HL-60 (cell line): ENCODE measurements at regions not wholly inside any gene's neighbourhood (a gene's known extent, or its start where the extent isn't known, plus 50 kb on each side); places are given as distances from the start of the nearest gene placed in this dataset.
"Not testable (repeated sequence)": the region's sequence is repeated elsewhere in the genome, so short reads cannot be mapped to it uniquely, and the experiment has no call there.

ENCODE experiments used
- DNase-seq, 2 experiments: peaks; one replicate each; pipeline ENCODE4 v3.0.0-alpha.2; 2010 to 2020; ENCODE audit warnings: low read depth in 1 of 2, low spot score in 1 of 2
- H3K27ac ChIP-seq: fragments of 250-450 bp; sonication (Bioruptor Pico); replicated peaks from 2 replicates; pipeline ENCODE4 v1.5.1; 2020; ENCODE audit warnings: mild to moderate bottlenecking, moderate library complexity
- H3K27me3 ChIP-seq: fragments of 250-450 bp; sonication (Bioruptor Pico); 2 replicates; pipeline ENCODE4 v1.5.1; 2021; ENCODE audit warnings: mild to moderate bottlenecking, moderate library complexity; ENCODE audit not compliant: insufficient read depth, poor library complexity, severe bottlenecking
- H3K4me3 ChIP-seq: replicated peaks from 2 replicates; pipeline ENCODE4 v1.5.1; 2011; ENCODE audit warnings: mild to moderate bottlenecking, control low read depth, low read length; ENCODE audit not compliant: insufficient read depth
- GABPA ChIP-seq: IDR thresholded peaks from 2 replicates; pipeline ENCODE4 v1.6.1; 2012; ENCODE audit warnings: low read depth
- POLR2AphosphoS5 ChIP-seq: IDR thresholded peaks from 2 replicates; pipeline ENCODE4 v1.6.1; 2012; ENCODE audit warnings: low read depth
- SPI1 ChIP-seq: IDR thresholded peaks from 2 replicates; pipeline ENCODE4 v1.6.1; 2012; ENCODE audit warnings: low read depth, mild to moderate bottlenecking, borderline replicate concordance
- TF ChIP-seq, protein P1 (sequence below): IDR thresholded peaks from one replicate; pipeline ENCODE4 v1.5.1; 2011; ENCODE audit warnings: low read length, control low read depth, inconsistent platforms; ENCODE audit not compliant: insufficient read depth
- TF ChIP-seq, protein P2 (sequence below): IDR thresholded peaks from 2 replicates; pipeline ENCODE4 v1.6.1; 2012; ENCODE audit warnings: low read depth; ENCODE audit not compliant: insufficient replicate concordance

DNA sequence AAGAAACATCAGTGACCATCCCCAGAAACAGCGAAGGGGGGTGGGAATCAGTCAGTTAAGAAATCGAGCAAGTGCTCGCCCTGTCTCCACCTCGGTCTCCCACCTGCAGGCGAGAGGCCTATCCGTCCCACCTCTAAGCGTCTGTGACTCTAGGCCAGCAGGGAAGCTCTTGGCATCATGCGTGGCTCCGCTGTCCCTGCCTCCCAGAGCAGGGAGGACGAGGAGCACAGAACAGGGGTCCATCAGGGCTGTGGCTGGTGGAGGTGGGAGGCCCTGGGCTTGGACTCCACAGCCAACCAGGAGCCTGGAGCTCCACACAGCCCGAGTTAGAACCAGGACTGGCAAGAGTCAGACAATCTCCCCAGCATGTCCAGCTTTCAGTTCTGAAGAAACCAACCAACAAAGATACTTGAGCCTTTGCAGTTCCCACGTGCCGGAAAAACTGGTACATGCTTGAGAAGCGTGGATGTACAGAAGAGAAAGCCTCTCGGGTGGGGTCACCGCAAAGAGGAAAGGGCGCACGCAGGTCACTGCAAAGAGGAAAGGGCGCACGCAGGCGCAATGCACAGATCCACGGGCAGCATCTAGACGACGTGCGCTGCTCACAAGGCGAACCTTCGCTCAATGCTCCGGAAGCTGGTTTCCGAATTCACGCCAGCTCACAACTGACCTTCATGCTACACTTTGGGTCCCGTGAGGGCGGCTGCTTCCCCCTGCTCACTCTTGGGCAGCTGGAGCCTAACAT, 104.5 kb upstream of the ALKAL2 start:
- no peak for DNase-seq
- Histone ChIP-seq H3K4me3 (no peak overlapping the region), H3K27ac (no peak overlapping the region), H3K27me3 (no peaks in the 10 kb centered on the region)
- no peak for TF ChIP-seq GABPA
- TF ChIP-seq, protein P1, sequence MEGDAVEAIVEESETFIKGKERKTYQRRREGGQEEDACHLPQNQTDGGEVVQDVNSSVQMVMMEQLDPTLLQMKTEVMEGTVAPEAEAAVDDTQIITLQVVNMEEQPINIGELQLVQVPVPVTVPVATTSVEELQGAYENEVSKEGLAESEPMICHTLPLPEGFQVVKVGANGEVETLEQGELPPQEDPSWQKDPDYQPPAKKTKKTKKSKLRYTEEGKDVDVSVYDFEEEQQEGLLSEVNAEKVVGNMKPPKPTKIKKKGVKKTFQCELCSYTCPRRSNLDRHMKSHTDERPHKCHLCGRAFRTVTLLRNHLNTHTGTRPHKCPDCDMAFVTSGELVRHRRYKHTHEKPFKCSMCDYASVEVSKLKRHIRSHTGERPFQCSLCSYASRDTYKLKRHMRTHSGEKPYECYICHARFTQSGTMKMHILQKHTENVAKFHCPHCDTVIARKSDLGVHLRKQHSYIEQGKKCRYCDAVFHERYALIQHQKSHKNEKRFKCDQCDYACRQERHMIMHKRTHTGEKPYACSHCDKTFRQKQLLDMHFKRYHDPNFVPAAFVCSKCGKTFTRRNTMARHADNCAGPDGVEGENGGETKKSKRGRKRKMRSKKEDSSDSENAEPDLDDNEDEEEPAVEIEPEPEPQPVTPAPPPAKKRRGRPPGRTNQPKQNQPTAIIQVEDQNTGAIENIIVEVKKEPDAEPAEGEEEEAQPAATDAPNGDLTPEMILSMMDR, result no peak
- no peak for TF ChIP-seq SPI1
- TF ChIP-seq, protein P2, sequence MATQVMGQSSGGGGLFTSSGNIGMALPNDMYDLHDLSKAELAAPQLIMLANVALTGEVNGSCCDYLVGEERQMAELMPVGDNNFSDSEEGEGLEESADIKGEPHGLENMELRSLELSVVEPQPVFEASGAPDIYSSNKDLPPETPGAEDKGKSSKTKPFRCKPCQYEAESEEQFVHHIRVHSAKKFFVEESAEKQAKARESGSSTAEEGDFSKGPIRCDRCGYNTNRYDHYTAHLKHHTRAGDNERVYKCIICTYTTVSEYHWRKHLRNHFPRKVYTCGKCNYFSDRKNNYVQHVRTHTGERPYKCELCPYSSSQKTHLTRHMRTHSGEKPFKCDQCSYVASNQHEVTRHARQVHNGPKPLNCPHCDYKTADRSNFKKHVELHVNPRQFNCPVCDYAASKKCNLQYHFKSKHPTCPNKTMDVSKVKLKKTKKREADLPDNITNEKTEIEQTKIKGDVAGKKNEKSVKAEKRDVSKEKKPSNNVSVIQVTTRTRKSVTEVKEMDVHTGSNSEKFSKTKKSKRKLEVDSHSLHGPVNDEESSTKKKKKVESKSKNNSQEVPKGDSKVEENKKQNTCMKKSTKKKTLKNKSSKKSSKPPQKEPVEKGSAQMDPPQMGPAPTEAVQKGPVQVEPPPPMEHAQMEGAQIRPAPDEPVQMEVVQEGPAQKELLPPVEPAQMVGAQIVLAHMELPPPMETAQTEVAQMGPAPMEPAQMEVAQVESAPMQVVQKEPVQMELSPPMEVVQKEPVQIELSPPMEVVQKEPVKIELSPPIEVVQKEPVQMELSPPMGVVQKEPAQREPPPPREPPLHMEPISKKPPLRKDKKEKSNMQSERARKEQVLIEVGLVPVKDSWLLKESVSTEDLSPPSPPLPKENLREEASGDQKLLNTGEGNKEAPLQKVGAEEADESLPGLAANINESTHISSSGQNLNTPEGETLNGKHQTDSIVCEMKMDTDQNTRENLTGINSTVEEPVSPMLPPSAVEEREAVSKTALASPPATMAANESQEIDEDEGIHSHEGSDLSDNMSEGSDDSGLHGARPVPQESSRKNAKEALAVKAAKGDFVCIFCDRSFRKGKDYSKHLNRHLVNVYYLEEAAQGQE, result no peak
- TF ChIP-seq POLR2AphosphoS5, result no peak

DNA sequence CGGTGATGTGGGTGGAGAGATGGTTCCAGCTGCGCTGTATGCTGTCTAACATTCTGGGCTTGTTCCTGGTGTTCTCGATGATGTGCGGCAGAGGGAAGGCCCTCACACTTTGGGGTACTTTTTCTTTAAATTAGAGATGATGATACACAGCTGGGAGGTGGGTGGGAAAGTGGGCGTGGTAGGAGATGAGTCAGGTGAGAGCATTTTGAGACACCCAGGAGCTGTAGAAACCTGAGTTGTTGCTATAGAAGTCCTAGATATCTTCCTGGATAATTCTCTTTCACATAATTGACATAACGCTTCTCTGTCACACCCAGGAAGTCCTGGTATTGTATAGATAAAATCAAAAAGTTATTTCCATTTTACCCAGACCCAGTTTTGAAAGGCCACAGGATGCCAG, 103.8 kb upstream of the ALKAL2 start:
- no peak overlapping the region for H3K27ac ChIP-seq
- no peak for DNase-seq
- H3K27me3 ChIP-seq, result no peaks in the 10 kb centered on the region
- TF ChIP-seq, protein P1, result no peak
- TF ChIP-seq, protein P2, result no peak
- TF ChIP-seq POLR2AphosphoS5, result no peak
- TF ChIP-seq GABPA, result no peak
- no peak for TF ChIP-seq SPI1
- no peak overlapping the region for H3K4me3 ChIP-seq

DNA sequence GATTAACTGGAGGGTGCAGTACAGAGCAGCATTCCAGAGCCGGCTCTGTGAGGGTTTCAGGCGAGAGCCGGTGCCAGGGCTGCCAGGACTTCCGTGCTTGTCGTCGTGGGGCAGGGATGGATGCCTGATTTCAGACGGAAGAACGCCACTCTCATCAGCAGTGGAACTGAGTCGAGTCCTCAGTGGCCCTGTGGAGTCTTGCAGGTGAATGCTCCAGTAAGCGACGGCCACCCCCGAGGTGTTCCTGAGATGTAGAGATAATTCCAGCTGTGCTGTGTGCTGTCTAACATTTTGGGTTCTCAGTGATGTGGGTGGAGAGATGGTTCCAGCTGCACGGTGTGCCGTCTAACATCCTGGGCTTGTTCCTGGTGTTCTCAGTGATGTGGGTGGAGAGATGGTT, 103.1 kb upstream of the ALKAL2 start:
- Histone ChIP-seq H3K27me3 (no peaks in the 10 kb centered on the region), H3K4me3 (no peak overlapping the region), H3K27ac (no peak overlapping the region)
- no peak for DNase-seq
- no peak for TF ChIP-seq POLR2AphosphoS5
- no peak for TF ChIP-seq GABPA
- TF ChIP-seq, protein P2, result no peak

DNA sequence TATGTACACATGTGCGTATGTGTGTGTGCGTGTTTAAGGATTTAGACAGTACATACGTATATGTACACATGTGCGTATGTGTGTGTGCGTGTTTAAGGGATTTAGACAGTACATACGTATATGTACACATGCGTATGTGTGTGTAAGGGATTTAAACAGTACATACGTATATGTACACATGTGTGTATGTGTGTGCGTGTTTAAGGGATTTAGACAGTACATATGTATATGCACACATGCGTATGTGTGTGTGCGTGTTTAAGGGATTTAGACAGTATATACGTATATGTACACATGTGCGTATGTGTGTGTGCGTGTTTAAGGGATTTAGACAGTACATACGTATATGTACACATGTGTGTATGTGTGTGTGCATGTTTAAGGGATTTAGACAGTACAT, 102.1 kb upstream of the ALKAL2 start:
- not testable (repeated sequence) for DNase-seq, H3K27me3 ChIP-seq, H3K4me3 ChIP-seq, H3K27ac ChIP-seq

DNA sequence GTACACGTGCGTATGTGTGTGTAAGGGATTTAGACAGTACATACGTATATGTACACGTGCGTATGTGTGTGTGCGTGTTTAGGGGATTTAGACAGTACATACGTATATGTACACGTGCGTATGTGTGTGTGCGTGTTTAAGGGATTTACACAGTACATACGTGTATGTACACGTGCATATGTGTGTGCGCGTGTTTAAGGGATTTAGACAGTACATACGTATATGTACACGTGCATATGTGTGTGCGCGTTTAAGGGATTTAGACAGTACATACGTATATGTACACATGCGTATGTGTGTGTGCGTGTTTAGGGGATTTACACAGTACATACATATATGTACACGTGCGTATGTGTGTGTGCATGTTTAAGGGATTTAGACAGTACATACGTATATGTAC, 100.9 kb upstream of the ALKAL2 start:
- not testable (repeated sequence) for DNase-seq, H3K27ac ChIP-seq, H3K27me3 ChIP-seq, H3K4me3 ChIP-seq
